WTC11 (cell line): ENCODE measurements at regions not wholly inside any gene's neighbourhood (a gene's known extent, or its start where the extent isn't known, plus 50 kb on each side); places are given as distances from the start of the nearest gene placed in this dataset.
"Not testable (repeated sequence)": the region's sequence is repeated elsewhere in the genome, so short reads cannot be mapped to it uniquely, and the experiment has no call there.

Experiments
- ATAC-seq: fragments of 200-7000 bp; cut with Tn5 transposase; 2 replicates; pipeline ENCODE4 v1.10.0; 2021; ENCODE audit warnings: mild to moderate bottlenecking, moderate library complexity
- CTCF ChIA-PET: fragments of 300-600 bp; sonication (Branson Sonifier 250); formaldehyde crosslinking; loops from one replicate; lab custom pipeline; 2021; ENCODE audit warnings: antibody characterized with exemption; lab: Charles Lee
- POLR2A ChIA-PET: fragments of 350-600 bp; sonication (Branson Sonifier 250); formaldehyde crosslinking; loops from one replicate; lab custom pipeline; 2021; ENCODE audit warnings: antibody characterized with exemption; lab: Charles Lee
- DNase-seq: peaks from one replicate; pipeline ENCODE4 v3.0.0; 2021; ENCODE audit warnings: low spot score
- H3K27ac Mint-ChIP-seq: 2 replicates; pipeline ENCODE4 v1.8.0; 2021; ENCODE audit warnings: mixed read lengths
- H3K27me3 Mint-ChIP-seq: 2 replicates; pipeline ENCODE4 v1.8.0; 2021; ENCODE audit warnings: low read depth, mild to moderate bottlenecking, moderate library complexity, mixed read lengths
- H3K36me3 Mint-ChIP-seq: 2 replicates; pipeline ENCODE4 v1.8.0; 2021; ENCODE audit warnings: mixed read lengths
- H3K4me1 Mint-ChIP-seq: 2 replicates; pipeline ENCODE4 v1.8.0; 2022; ENCODE audit warnings: mixed read lengths
- H3K4me3 Mint-ChIP-seq: 2 replicates; pipeline ENCODE4 v1.8.0; 2021; ENCODE audit warnings: mild to moderate bottlenecking, moderate library complexity, mixed read lengths
- H3K9me3 Mint-ChIP-seq: 2 replicates; pipeline ENCODE4 v1.8.0; 2021; ENCODE audit warnings: mixed read lengths
- ATF1 ChIP-seq: sonication (generic); formaldehyde crosslinking; IDR thresholded peaks from 2 replicates; pipeline ENCODE4 v1.8.1; 2023; ENCODE audit warnings: mild to moderate bottlenecking, moderate library complexity, missing genetic modification reagents
- CBFB ChIP-seq: sonication (generic); formaldehyde crosslinking; IDR thresholded peaks from 2 replicates; pipeline ENCODE4 v1.8.1; 2022; ENCODE audit warnings: mild to moderate bottlenecking, low read depth, missing genetic modification reagents
- CREB1 ChIP-seq: sonication (generic); formaldehyde crosslinking; IDR thresholded peaks from 2 replicates; pipeline ENCODE4 v1.8.0; 2023; ENCODE audit warnings: mild to moderate bottlenecking, missing genetic modification reagents
- ELF4 ChIP-seq: sonication (generic); formaldehyde crosslinking; IDR thresholded peaks from 2 replicates; pipeline ENCODE4 v1.8.1; 2022; ENCODE audit warnings: low read depth, mild to moderate bottlenecking, moderate library complexity, missing genetic modification reagents
- EMX1 ChIP-seq: fragments of 250-450 bp; sonication (Bioruptor Pico); IDR thresholded peaks from 2 replicates; pipeline ENCODE4 v1.8.0; 2021; ENCODE audit warnings: mild to moderate bottlenecking
- ESRRA ChIP-seq: sonication (generic); formaldehyde crosslinking; IDR thresholded peaks from 2 replicates; pipeline ENCODE4 v1.8.1; 2022; ENCODE audit warnings: mild to moderate bottlenecking, missing genetic modification reagents, borderline replicate concordance
- FOXJ3 ChIP-seq: sonication (generic); formaldehyde crosslinking; IDR thresholded peaks from 2 replicates; pipeline ENCODE4 v1.9.0; 2021; ENCODE audit warnings: missing genetic modification reagents, mild to moderate bottlenecking, borderline replicate concordance
- FOXK1 ChIP-seq: sonication (generic); formaldehyde crosslinking; IDR thresholded peaks from 2 replicates; pipeline ENCODE4 v1.8.0; 2022; ENCODE audit warnings: mild to moderate bottlenecking, moderate library complexity, missing genetic modification reagents
- FOXP1 ChIP-seq: sonication (generic); formaldehyde crosslinking; IDR thresholded peaks from 2 replicates; pipeline ENCODE4 v1.8.0; 2022; ENCODE audit warnings: missing genetic modification reagents, mild to moderate bottlenecking, moderate library complexity, borderline replicate concordance
- GRHL2 ChIP-seq: fragments of 250-450 bp; sonication (Bioruptor Pico); IDR thresholded peaks from 2 replicates; pipeline ENCODE4 v1.8.0; 2022; ENCODE audit warnings: mild to moderate bottlenecking, moderate library complexity; ENCODE audit not compliant: insufficient replicate concordance, severe bottlenecking
- HMGA2 ChIP-seq: fragments of 250-450 bp; sonication (Bioruptor Pico); IDR thresholded peaks from 2 replicates; pipeline ENCODE4 v1.4.0; 2021; ENCODE audit warnings: mild to moderate bottlenecking, moderate library complexity
- MXD4 ChIP-seq: fragments of 250-450 bp; sonication (Bioruptor Pico); IDR thresholded peaks from 2 replicates; pipeline ENCODE4 v1.8.0; 2021; ENCODE audit warnings: mild to moderate bottlenecking, moderate library complexity, borderline replicate concordance
- NFATC4 ChIP-seq: fragments of 250-450 bp; sonication (Bioruptor Pico); IDR thresholded peaks from 2 replicates; pipeline ENCODE4 v1.9.0; 2021; ENCODE audit warnings: mild to moderate bottlenecking
- NR1H2 ChIP-seq: sonication (generic); formaldehyde crosslinking; IDR thresholded peaks from 2 replicates; pipeline ENCODE4 v1.9.0; 2021; ENCODE audit warnings: mild to moderate bottlenecking, moderate library complexity, missing genetic modification reagents
- RELA ChIP-seq: sonication (generic); formaldehyde crosslinking; IDR thresholded peaks from 2 replicates; pipeline ENCODE4 v1.8.1; 2022; ENCODE audit warnings: missing genetic modification reagents, mild to moderate bottlenecking, borderline replicate concordance
- RORB ChIP-seq: fragments of 250-450 bp; sonication (Bioruptor Pico); IDR thresholded peaks from 2 replicates; pipeline ENCODE4 v1.9.0; 2021; ENCODE audit warnings: mild to moderate bottlenecking
- TCF7 ChIP-seq: sonication (generic); formaldehyde crosslinking; IDR thresholded peaks from 2 replicates; pipeline ENCODE4 v1.8.0; 2022; ENCODE audit warnings: mild to moderate bottlenecking, low read depth, missing genetic modification reagents, moderate library complexity
- TEAD4 ChIP-seq: sonication (generic); formaldehyde crosslinking; IDR thresholded peaks from 2 replicates; pipeline ENCODE4 v1.8.0; 2022; ENCODE audit warnings: mild to moderate bottlenecking, missing genetic modification reagents
- ZNF263 ChIP-seq: sonication (generic); formaldehyde crosslinking; IDR thresholded peaks from 2 replicates; pipeline ENCODE4 v1.8.1; 2022; ENCODE audit warnings: low read depth, mild to moderate bottlenecking, moderate library complexity, missing genetic modification reagents
- ZNF317 ChIP-seq: sonication (generic); formaldehyde crosslinking; IDR thresholded peaks from 2 replicates; pipeline ENCODE4 v1.8.1; 2023; ENCODE audit warnings: low read depth, mild to moderate bottlenecking, moderate library complexity, missing genetic modification reagents, borderline replicate concordance
- TF ChIP-seq, protein P1 (sequence below): sonication (generic); formaldehyde crosslinking; IDR thresholded peaks from 2 replicates; pipeline ENCODE4 v1.8.1; 2023; ENCODE audit warnings: mild to moderate bottlenecking, moderate library complexity, missing genetic modification reagents
- TF ChIP-seq, protein P2 (sequence below): sonication (generic); formaldehyde crosslinking; IDR thresholded peaks from 2 replicates; pipeline ENCODE4 v1.8.0; 2022; ENCODE audit warnings: mild to moderate bottlenecking, missing genetic modification reagents
- TF ChIP-seq, protein P3 (sequence below): sonication (generic); formaldehyde crosslinking; IDR thresholded peaks from 2 replicates; pipeline ENCODE4 v1.8.1; 2023; ENCODE audit warnings: mild to moderate bottlenecking, missing genetic modification reagents, moderate library complexity
- TF ChIP-seq, protein P4 (sequence below): sonication (generic); formaldehyde crosslinking; IDR thresholded peaks from 2 replicates; pipeline ENCODE4 v1.8.1; 2023; ENCODE audit warnings: mild to moderate bottlenecking, missing genetic modification reagents, moderate library complexity
- TF ChIP-seq, protein P5 (sequence below): fragments of 200-600 bp; IDR thresholded peaks from 2 replicates; pipeline ENCODE4 v1.8.0; 2022; ENCODE audit warnings: antibody characterized with exemption

DNA sequence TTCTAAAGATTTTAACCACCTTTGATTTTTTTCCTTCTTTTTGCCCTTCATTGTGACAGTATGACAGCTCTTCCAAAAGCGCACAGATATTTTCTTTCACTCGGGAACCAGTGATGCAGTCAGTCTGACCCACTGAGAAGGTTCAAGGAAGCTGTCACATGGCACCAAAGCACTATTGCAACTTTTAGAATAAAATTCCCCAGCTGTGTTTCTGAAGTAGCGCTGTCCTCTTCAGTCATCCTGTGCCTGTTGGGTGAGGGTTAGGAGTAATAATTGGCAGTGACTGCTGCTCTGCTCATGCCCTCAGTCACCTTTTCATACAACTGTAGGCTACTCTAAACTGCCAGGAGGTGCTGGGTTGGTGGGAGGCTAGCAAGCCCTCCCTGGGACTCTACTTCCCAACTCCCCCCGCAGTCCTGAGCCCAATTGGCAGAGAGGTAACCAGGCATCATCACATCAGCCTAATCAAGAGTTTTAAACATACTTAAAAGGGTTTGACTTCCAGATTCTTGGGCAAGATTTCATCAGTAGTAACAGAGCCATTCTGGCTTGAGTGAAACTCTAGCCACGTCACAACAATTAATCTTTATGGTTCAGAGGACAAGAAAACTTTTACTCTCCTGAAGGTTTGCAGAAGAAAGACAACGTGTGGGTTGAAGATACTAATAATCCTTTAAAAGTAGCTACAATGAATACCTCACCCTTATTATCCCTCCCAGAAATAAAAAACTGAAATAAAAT lies 473.3 kb downstream of the FBXO15 start:
- H3K9me3 Mint-ChIP-seq: no peaks in the 10 kb centered on the region
- ATAC-seq (no peak), DNase-seq (no peak)
- no peaks in the 10 kb centered on the region for H3K36me3 Mint-ChIP-seq
- POLR2A ChIA-PET: no interaction called here
- no peak overlapping the region for H3K27ac Mint-ChIP-seq
- CTCF ChIA-PET: no interaction called here
- H3K4me1 Mint-ChIP-seq: no peaks in the 10 kb centered on the region
- no peak overlapping the region for H3K4me3 Mint-ChIP-seq
- TF ChIP-seq CBFB (CRISPR knock-in tag) (no peak), TCF7 (CRISPR knock-in tag) (no peak), EMX1 (no peak), ESRRA (CRISPR knock-in tag) (no peak), MXD4 (CRISPR knock-in tag) (no peak), FOXK1 (CRISPR knock-in tag) (no peak), ZNF263 (CRISPR knock-in tag) (no peak), FOXP1 (CRISPR knock-in tag) (no peak), FOXJ3 (CRISPR knock-in tag) (no peak)
- TF ChIP-seq, protein P1, sequence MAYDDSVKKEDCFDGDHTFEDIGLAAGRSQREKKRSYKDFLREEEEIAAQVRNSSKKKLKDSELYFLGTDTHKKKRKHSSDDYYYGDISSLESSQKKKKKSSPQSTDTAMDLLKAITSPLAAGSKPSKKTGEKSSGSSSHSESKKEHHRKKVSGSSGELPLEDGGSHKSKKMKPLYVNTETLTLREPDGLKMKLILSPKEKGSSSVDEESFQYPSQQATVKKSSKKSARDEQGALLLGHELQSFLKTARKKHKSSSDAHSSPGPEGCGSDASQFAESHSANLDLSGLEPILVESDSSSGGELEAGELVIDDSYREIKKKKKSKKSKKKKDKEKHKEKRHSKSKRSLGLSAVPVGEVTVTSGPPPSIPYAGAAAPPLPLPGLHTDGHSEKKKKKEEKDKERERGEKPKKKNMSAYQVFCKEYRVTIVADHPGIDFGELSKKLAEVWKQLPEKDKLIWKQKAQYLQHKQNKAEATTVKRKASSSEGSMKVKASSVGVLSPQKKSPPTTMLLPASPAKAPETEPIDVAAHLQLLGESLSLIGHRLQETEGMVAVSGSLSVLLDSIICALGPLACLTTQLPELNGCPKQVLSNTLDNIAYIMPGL (CRISPR knock-in tag): no peak
- TF ChIP-seq, protein P2, sequence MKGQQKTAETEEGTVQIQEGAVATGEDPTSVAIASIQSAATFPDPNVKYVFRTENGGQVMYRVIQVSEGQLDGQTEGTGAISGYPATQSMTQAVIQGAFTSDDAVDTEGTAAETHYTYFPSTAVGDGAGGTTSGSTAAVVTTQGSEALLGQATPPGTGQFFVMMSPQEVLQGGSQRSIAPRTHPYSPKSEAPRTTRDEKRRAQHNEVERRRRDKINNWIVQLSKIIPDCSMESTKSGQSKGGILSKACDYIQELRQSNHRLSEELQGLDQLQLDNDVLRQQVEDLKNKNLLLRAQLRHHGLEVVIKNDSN (CRISPR knock-in tag): no peak
- TF ChIP-seq, all 79 proteins: peak for 0
- H3K27me3 Mint-ChIP-seq: no peaks in the 10 kb centered on the region

DNA sequence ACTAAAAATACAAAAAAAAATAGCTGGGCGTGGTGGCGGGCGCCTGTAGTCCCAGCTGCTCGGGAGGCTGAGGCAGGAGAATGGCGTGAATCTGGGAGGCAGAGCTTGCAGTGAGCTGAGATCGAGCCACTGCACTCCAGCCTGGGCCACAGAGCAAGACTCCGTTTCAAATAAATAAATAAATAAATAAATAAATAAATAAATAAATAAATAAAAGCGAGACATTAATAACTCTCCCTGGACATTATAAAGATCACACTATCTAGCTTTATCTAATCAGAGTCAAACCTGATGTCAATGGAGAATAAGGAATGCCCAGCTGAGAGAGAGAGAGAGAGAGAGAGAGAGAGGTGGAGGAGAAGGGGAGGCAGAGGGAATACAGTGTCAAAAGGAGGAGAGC lies 476.2 kb downstream of the FBXO15 start:
- H3K4me3 Mint-ChIP-seq, ATAC-seq, POLR2A ChIA-PET, H3K4me1 Mint-ChIP-seq, DNase-seq, H3K36me3 Mint-ChIP-seq, H3K27ac Mint-ChIP-seq, H3K9me3 Mint-ChIP-seq, H3K27me3 Mint-ChIP-seq, CTCF ChIA-PET: not testable (repeated sequence)

DNA sequence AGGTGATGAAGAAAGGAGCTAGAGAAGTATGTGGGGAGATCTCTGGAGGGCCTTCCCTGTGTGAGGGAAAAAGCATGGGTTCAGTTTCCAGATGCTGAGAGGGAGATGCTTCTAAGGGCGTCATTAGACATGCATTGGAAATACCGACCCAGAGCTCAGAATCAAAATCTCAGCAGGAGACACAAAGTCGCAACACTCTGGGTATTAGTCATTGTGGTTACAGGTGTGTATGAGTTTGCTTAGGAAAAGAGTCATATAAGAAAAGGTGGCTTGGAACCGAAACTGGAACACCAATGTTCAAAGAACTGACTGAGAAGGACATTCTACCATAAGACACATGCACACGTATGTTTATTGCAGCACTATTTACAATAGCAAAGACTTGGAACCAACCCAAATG lies 477.1 kb downstream of the FBXO15 start:
- POLR2A ChIA-PET: no interaction called here
- H3K4me3 Mint-ChIP-seq: no peak overlapping the region
- CTCF ChIA-PET: no interaction called here

More for the DNA sequence above, 477.1 kb downstream of the FBXO15 start:
- no peak for DNase-seq
- H3K27ac Mint-ChIP-seq: no peak overlapping the region
- ATAC-seq: no peak
- H3K9me3 Mint-ChIP-seq: peaks cover 9% of the 10 kb centered on the region
- no peaks in the 10 kb centered on the region for H3K4me1 Mint-ChIP-seq
- H3K27me3 Mint-ChIP-seq: no peaks in the 10 kb centered on the region
- TF ChIP-seq HMGA2 (CRISPR knock-in tag) (no peak), ZNF317 (no peak), NR1H2 (no peak), FOXK1 (CRISPR knock-in tag) (no peak), EMX1 (no peak), ATF1 (no peak), RELA (no peak), GRHL2 (CRISPR knock-in tag) (no peak), ELF4 (CRISPR knock-in tag) (no peak), RORB (CRISPR knock-in tag) (no peak), NFATC4 (CRISPR knock-in tag) (no peak), TEAD4 (CRISPR knock-in tag) (no peak), CREB1 (CRISPR knock-in tag) (no peak)
- TF ChIP-seq, protein P3, sequence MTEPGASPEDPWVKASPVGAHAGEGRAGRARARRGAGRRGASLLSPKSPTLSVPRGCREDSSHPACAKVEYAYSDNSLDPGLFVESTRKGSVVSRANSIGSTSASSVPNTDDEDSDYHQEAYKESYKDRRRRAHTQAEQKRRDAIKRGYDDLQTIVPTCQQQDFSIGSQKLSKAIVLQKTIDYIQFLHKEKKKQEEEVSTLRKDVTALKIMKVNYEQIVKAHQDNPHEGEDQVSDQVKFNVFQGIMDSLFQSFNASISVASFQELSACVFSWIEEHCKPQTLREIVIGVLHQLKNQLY (CRISPR knock-in tag): no peak
- TF ChIP-seq, protein P4, sequence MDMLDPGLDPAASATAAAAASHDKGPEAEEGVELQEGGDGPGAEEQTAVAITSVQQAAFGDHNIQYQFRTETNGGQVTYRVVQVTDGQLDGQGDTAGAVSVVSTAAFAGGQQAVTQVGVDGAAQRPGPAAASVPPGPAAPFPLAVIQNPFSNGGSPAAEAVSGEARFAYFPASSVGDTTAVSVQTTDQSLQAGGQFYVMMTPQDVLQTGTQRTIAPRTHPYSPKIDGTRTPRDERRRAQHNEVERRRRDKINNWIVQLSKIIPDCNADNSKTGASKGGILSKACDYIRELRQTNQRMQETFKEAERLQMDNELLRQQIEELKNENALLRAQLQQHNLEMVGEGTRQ (CRISPR knock-in tag): no peak
- TF ChIP-seq, protein P5, sequence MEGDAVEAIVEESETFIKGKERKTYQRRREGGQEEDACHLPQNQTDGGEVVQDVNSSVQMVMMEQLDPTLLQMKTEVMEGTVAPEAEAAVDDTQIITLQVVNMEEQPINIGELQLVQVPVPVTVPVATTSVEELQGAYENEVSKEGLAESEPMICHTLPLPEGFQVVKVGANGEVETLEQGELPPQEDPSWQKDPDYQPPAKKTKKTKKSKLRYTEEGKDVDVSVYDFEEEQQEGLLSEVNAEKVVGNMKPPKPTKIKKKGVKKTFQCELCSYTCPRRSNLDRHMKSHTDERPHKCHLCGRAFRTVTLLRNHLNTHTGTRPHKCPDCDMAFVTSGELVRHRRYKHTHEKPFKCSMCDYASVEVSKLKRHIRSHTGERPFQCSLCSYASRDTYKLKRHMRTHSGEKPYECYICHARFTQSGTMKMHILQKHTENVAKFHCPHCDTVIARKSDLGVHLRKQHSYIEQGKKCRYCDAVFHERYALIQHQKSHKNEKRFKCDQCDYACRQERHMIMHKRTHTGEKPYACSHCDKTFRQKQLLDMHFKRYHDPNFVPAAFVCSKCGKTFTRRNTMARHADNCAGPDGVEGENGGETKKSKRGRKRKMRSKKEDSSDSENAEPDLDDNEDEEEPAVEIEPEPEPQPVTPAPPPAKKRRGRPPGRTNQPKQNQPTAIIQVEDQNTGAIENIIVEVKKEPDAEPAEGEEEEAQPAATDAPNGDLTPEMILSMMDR: no peak
- H3K36me3 Mint-ChIP-seq: peaks cover 4% of the 10 kb centered on the region; the same call in 1 of the 2 replicates
